Neural progenitor cell (in vitro differentiated cells): ENCODE measurements at regions not wholly inside any gene's neighbourhood (a gene's known extent, or its start where the extent isn't known, plus 50 kb on each side); places are given as distances from the start of the nearest gene placed in this dataset.
"Not testable (repeated sequence)": the region's sequence is repeated elsewhere in the genome, so short reads cannot be mapped to it uniquely, and the experiment has no call there.

Experiments used
- EZH2 ChIP-seq: fragments of 200-600 bp; sonication (generic); IDR thresholded peaks from 2 replicates; pipeline ENCODE4 v1.6.1; 2017; ENCODE audit warnings: antibody characterized with exemption, mild to moderate bottlenecking, moderate library complexity
- TF ChIP-seq, protein P1 (sequence below): fragments of 200-600 bp; sonication (generic); IDR thresholded peaks from 2 replicates; pipeline ENCODE4 v1.5.1; 2017; ENCODE audit warnings: antibody characterized with exemption, mild to moderate bottlenecking

DNA sequence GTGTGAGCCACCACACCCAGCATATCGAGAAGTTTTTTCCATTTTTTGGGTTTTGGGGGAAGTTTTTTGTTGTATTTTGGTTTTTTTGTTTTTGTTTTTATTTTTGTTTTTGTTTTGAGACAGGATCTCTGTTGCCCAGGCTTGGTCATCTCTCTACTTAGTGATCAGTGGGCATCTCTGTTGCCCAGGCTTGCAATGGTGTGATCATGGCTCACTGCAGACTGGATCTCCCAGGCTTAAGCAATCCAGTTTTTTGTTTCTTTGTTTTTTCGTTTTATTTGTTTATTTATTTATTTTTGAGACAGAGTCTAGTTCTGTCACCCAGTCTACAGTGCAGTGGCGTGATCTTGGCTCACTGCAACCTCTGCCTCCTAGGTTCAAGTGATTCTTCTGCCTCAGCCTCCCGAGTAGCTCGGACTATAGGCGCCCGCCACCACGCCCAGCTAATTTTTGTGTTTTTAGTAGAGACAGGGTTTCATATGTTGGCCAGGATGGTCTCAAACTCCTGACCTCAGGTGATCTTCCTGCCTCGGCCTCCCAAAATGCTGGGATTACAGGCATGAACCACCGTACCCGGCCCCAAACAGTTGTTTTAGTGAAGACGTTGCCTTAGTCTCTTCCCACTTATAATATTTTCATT lies 99.6 kb upstream of the CHD2 start:
- TF ChIP-seq, protein P1, sequence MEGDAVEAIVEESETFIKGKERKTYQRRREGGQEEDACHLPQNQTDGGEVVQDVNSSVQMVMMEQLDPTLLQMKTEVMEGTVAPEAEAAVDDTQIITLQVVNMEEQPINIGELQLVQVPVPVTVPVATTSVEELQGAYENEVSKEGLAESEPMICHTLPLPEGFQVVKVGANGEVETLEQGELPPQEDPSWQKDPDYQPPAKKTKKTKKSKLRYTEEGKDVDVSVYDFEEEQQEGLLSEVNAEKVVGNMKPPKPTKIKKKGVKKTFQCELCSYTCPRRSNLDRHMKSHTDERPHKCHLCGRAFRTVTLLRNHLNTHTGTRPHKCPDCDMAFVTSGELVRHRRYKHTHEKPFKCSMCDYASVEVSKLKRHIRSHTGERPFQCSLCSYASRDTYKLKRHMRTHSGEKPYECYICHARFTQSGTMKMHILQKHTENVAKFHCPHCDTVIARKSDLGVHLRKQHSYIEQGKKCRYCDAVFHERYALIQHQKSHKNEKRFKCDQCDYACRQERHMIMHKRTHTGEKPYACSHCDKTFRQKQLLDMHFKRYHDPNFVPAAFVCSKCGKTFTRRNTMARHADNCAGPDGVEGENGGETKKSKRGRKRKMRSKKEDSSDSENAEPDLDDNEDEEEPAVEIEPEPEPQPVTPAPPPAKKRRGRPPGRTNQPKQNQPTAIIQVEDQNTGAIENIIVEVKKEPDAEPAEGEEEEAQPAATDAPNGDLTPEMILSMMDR, result not testable (repeated sequence)
- not testable (repeated sequence) for TF ChIP-seq EZH2
